ENCODE measurements at regions not wholly inside any gene's neighbourhood (a gene's known extent, or its start where the extent isn't known, plus 50 kb on each side); places are given as distances from the start of the nearest gene placed in this dataset.

GRCh38 chr4:20354120-20354519 is 102.4 kb downstream of the SLIT2 start:
- peak; percentile 56 for ATAC-seq
- TF ChIP-seq POU6F1 (CRISPR knock-in tag; IDR thresholded peaks at IDR 0.05; ENCODE audit: borderline replicate concordance, low read depth) (no peak), ZFP30 (CRISPR knock-in tag; IDR thresholded peaks at IDR 0.05) (no peak), CSDC2 (CRISPR knock-in tag; IDR thresholded peaks at IDR 0.05) (no peak), TOX (CRISPR knock-in tag; IDR thresholded peaks at IDR 0.05; ENCODE audit: borderline replicate concordance) (no peak), SNAI2 (CRISPR knock-in tag; IDR thresholded peaks at IDR 0.05) (no peak), GLIS3 (CRISPR knock-in tag; IDR thresholded peaks at IDR 0.05) (no peak), TSHZ2 (CRISPR knock-in tag; IDR thresholded peaks at IDR 0.05) (no peak), ZNF70 (CRISPR knock-in tag; IDR thresholded peaks at IDR 0.05) (no peak), ARNTL (CRISPR knock-in tag; IDR thresholded peaks at IDR 0.05; ENCODE audit: borderline replicate concordance, low read depth) (no peak), TCF4 (CRISPR knock-in tag; IDR thresholded peaks at IDR 0.05; ENCODE audit: borderline replicate concordance) (no peak), ZNF565 (CRISPR knock-in tag; conservative IDR thresholded peaks at IDR 0.05; ENCODE audit: low read depth) (no peak), PPARA (CRISPR knock-in tag; IDR thresholded peaks at IDR 0.05; ENCODE audit: borderline replicate concordance) (no peak), ISL1 (CRISPR knock-in tag; IDR thresholded peaks at IDR 0.05) (no peak), ESRRG (CRISPR knock-in tag; IDR thresholded peaks at IDR 0.05) (no peak), PATZ1 (CRISPR knock-in tag; IDR thresholded peaks at IDR 0.05; ENCODE audit: borderline replicate concordance) (no peak), BACH2 (CRISPR knock-in tag; IDR thresholded peaks at IDR 0.05; ENCODE audit: borderline replicate concordance) (no peak)

DNA sequence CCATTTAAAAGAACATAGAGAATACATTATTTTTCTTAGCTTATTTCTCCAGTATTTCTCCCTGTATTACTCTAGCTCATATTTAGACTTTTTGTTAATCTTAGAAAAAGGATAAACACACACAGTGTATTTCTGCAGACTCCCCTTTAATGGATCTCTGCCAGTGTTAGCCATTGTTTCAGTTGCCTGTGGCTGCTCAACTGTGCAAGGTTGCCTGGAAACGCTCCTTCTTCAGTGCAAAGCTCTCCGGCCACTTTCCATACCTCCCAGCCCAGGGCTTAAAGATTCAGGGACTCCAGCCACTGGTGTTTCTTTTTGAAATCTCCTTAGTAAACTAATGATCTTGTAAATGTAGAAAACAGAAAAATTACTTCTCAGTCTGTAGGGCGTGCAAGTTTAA is 104.9 kb downstream of the SLIT2 start:
- no peak for TF ChIP-seq ZFP3 (CRISPR knock-in tag; IDR thresholded peaks at IDR 0.05)
- no peak for TF ChIP-seq SNAI2 (CRISPR knock-in tag; IDR thresholded peaks at IDR 0.05)
- no peak for TF ChIP-seq TSHZ2 (CRISPR knock-in tag; IDR thresholded peaks at IDR 0.05)
- no peak for TF ChIP-seq ZFP30 (CRISPR knock-in tag; IDR thresholded peaks at IDR 0.05)
- TF ChIP-seq ZNF565 (CRISPR knock-in tag; conservative IDR thresholded peaks at IDR 0.05; ENCODE audit: low read depth), result no peak
- TF ChIP-seq CSDC2 (CRISPR knock-in tag; IDR thresholded peaks at IDR 0.05), result no peak
- ATAC-seq, result peak; percentile 79

DNA sequence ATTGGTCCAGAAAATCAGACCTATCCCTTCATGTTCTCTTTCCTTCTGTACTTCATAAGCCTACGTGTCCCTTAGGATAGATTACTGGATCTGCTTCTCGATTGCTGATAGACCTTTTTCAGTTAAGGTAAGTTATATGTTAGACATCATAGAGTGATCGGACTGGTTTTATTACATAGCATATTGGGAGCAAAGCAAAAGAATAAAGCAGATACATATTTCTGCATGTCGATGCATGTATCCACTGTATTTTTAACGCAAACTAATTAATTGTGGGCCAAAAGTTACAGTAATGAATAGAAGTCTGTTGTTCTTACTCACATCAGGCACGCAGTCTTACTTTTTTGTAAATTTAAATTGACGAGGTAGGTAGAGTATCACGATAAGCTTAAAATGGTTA is 106.4 kb downstream of the SLIT2 start:
- TF ChIP-seq ISL1 (CRISPR knock-in tag; IDR thresholded peaks at IDR 0.05), result no peak
- no peak for TF ChIP-seq ESRRG (CRISPR knock-in tag; IDR thresholded peaks at IDR 0.05)
- TF ChIP-seq ZNF565 (CRISPR knock-in tag; conservative IDR thresholded peaks at IDR 0.05; ENCODE audit: low read depth), result no peak
- no peak for TF ChIP-seq TCF4 (CRISPR knock-in tag; IDR thresholded peaks at IDR 0.05; ENCODE audit: borderline replicate concordance)
- TF ChIP-seq CSDC2 (CRISPR knock-in tag; IDR thresholded peaks at IDR 0.05), result no peak
- no peak for TF ChIP-seq SNAI2 (CRISPR knock-in tag; IDR thresholded peaks at IDR 0.05)
- TF ChIP-seq OSR1 (CRISPR knock-in tag; IDR thresholded peaks at IDR 0.05), result no peak
- TF ChIP-seq TOX (CRISPR knock-in tag; IDR thresholded peaks at IDR 0.05; ENCODE audit: borderline replicate concordance), result no peak
- no peak for TF ChIP-seq BACH2 (CRISPR knock-in tag; IDR thresholded peaks at IDR 0.05; ENCODE audit: borderline replicate concordance)
- TF ChIP-seq ZFP3 (CRISPR knock-in tag; IDR thresholded peaks at IDR 0.05), result no peak
- no peak for TF ChIP-seq POU6F1 (CRISPR knock-in tag; IDR thresholded peaks at IDR 0.05; ENCODE audit: borderline replicate concordance, low read depth)
- TF ChIP-seq GLIS3 (CRISPR knock-in tag; IDR thresholded peaks at IDR 0.05), result no peak
- TF ChIP-seq ZNF8 (CRISPR knock-in tag; IDR thresholded peaks at IDR 0.05), result no peak
- TF ChIP-seq ARNTL (CRISPR knock-in tag; IDR thresholded peaks at IDR 0.05; ENCODE audit: borderline replicate concordance, low read depth), result no peak
- TF ChIP-seq CSRNP3 (CRISPR knock-in tag; IDR thresholded peaks at IDR 0.05), result no peak
- TF ChIP-seq RARB (CRISPR knock-in tag; IDR thresholded peaks at IDR 0.05), result no peak
- no peak for TF ChIP-seq PATZ1 (CRISPR knock-in tag; IDR thresholded peaks at IDR 0.05; ENCODE audit: borderline replicate concordance)
- no peak for TF ChIP-seq ZFP30 (CRISPR knock-in tag; IDR thresholded peaks at IDR 0.05)
- no peak for ATAC-seq
